ENCODE measurements at regions not wholly inside any gene's neighbourhood (a gene's known extent, or its start where the extent isn't known, plus 50 kb on each side); places are given as distances from the start of the nearest gene placed in this dataset.

GRCh38 chr10:118965096-118965495, 64.4 kb upstream of the NANOS1 start:
- TF ChIP-seq CTCF (IDR thresholded peaks at IDR 0.05; ENCODE audit: low read depth, low read length), result no peak
- no peaks in the 10 kb centered on the region for H3K9me3 ChIP-seq (ENCODE audit: low read depth)
- H3K36me3 ChIP-seq, result no peaks in the 10 kb centered on the region
- no peaks in the 10 kb centered on the region for H3K4me1 ChIP-seq (ENCODE audit: low read depth)
- H3K4me3 ChIP-seq, result no peak overlapping the region
- H3K27me3 ChIP-seq, result no peaks in the 10 kb centered on the region
- DNase-seq (ENCODE audit: low read depth in 1 of 2, low spot score in 1 of 2), result no peak
- H3K27ac ChIP-seq, result no peak overlapping the region

GRCh38 chr10:118965645-118966044, 63.9 kb upstream of the NANOS1 start:
- Histone ChIP-seq H3K36me3 (no peaks in the 10 kb centered on the region), H3K27me3 (no peaks in the 10 kb centered on the region), H3K4me3 (no peak overlapping the region), H3K27ac (no peak overlapping the region), H3K9me3 (ENCODE audit: low read depth) (no peaks in the 10 kb centered on the region), H3K4me1 (ENCODE audit: low read depth) (peaks cover 4% of the 10 kb centered on the region)
- no peak for DNase-seq (ENCODE audit: low read depth in 1 of 2, low spot score in 1 of 2)
- no peak for TF ChIP-seq CTCF (IDR thresholded peaks at IDR 0.05; ENCODE audit: low read depth, low read length)

GRCh38 chr10:118966076-118966849, 63.3 kb upstream of the NANOS1 start:
- Histone ChIP-seq H3K4me3 (no peak overlapping the region), H3K4me1 (ENCODE audit: low read depth) (peaks cover 10% of the 10 kb centered on the region), H3K36me3 (no peaks in the 10 kb centered on the region), H3K9me3 (ENCODE audit: low read depth) (no peaks in the 10 kb centered on the region), H3K27ac (no peak overlapping the region), H3K27me3 (no peaks in the 10 kb centered on the region)
- DNase-seq (ENCODE audit: low read depth in 1 of 2, low spot score in 1 of 2), result no peak
- TF ChIP-seq CTCF (IDR thresholded peaks at IDR 0.05; ENCODE audit: low read depth, low read length), result no peak

GRCh38 chr10:118966850-118967125, 62.7 kb upstream of the NANOS1 start:
- Histone ChIP-seq H3K4me1 (ENCODE audit: low read depth) (peaks cover 11% of the 10 kb centered on the region), H3K27me3 (no peaks in the 10 kb centered on the region), H3K9me3 (ENCODE audit: low read depth) (no peaks in the 10 kb centered on the region), H3K36me3 (no peaks in the 10 kb centered on the region), H3K27ac (no peak overlapping the region), H3K4me3 (no peak overlapping the region)
- no peak for TF ChIP-seq CTCF (IDR thresholded peaks at IDR 0.05; ENCODE audit: low read depth, low read length)
- no peak for DNase-seq (ENCODE audit: low read depth in 1 of 2, low spot score in 1 of 2)

GRCh38 chr10:118967160-118967559, 62.4 kb upstream of the NANOS1 start:
- Histone ChIP-seq H3K9me3 (ENCODE audit: low read depth) (no peaks in the 10 kb centered on the region), H3K4me1 (ENCODE audit: low read depth) (peaks cover 11% of the 10 kb centered on the region), H3K36me3 (no peaks in the 10 kb centered on the region), H3K27me3 (no peaks in the 10 kb centered on the region), H3K27ac (no peak overlapping the region), H3K4me3 (no peak overlapping the region)
- no peak for DNase-seq (ENCODE audit: low read depth in 1 of 2, low spot score in 1 of 2)
- TF ChIP-seq CTCF (IDR thresholded peaks at IDR 0.05; ENCODE audit: low read depth, low read length), result no peak
